HG03565 (cell line): ENCODE measurements at regions not wholly inside any gene's neighbourhood (a gene's known extent, or its start where the extent isn't known, plus 50 kb on each side); places are given as distances from the start of the nearest gene placed in this dataset.
"Not testable (repeated sequence)": the region's sequence is repeated elsewhere in the genome, so short reads cannot be mapped to it uniquely, and the experiment has no call there.

Experiments used
- ATAC-seq: cut with Tn5 transposase; IDR thresholded peaks from one replicate; pipeline ENCODE4 v1.9.1; 2021; ENCODE audit warnings: mild to moderate bottlenecking, moderate library complexity; ENCODE audit not compliant: unreplicated experiment

DNA sequence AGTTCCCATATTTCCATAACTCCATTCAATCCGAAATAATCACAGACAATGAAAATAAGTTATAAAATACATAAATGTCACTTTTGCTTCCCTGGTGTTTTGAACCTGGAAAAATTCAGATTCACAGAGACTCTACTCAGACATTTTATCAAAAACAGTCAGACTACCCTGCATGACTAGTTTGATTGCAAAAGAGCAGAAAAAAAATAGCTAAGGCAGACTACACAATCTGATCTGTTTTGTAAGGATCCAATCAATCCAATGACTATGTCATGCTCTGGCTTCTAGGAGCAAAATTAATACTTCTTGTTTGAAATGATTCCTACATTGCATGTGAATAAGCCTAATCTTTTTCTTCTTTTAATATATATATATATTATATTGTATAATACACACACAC lies 1262.6 kb downstream of the EFNA5 start:
- ATAC-seq = no peak

DNA sequence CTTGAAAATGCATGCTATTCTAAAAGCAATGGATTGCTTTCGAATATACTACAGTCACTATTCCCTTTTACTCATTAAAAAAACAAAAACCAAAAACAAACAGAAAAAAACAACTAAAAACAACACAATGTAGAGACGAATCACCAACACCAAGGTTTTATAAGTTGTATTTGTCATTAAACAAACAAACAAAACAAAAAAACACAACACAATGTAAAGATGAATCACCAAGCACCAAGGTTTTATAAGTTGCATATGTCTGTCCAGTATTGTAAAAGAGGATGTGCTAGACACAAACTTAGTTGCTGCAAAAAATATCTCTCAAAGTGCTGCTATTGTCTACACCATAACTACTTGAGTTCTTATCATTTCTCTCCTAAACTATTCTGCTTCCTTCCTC lies 1269.2 kb downstream of the EFNA5 start:
- no peak for ATAC-seq

DNA sequence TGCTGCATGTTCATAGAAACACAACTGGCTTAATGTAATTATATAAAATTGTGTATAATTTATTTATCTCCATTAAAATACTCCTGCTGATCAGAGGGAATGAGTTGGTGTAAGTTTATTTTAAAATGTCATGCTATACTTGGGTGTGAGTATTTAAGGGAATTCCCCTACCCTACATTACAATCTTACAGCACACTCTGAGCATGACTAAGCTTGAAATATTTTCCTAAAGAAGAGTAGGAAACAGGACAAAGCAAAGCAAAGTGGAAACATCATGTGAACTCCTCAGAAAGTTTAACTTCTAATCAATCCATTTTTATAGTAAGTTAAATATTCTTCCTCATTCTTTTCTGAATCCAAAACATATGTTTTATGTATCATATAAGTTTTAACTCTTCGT lies 1271.3 kb downstream of the EFNA5 start:
- ATAC-seq = no peak

DNA sequence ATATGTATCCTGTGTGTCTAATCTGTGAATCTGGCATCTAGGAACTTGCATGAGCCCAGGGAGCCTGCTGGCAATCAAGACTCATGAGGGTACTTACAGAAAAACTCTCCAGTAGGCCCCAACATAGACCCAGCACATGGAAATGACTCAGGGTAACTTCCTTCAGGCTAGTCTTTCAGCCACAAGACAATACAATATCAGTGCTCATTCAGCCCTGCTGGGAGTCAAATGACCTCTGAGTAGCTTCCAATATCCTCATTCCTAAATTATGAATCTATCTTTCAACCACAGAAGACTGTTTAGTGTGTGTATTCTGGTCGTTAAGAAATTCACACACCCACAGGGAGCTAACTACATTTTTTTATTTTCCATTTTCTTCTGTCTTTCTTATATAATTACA lies 1273.0 kb downstream of the EFNA5 start:
- no peak for ATAC-seq

DNA sequence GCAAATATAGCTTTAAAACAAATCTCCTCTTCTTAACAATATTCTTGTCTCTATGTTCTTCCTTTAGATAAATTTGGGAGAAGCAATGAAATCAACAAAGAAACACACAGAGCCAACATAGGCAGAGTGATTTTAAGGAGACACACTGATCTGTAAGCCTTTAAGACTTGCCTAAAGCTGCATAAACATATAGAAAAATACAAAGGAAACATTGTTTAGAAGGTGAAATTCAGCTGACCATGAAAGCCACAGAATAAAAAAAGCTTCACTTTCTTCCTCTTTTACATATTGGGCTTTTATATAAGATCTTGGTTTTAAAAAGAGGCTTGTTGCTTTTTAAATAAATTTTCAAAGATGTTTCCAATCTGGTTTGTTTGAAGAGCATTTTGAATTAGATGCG lies 1277.5 kb downstream of the EFNA5 start:
- ATAC-seq = no peak

DNA sequence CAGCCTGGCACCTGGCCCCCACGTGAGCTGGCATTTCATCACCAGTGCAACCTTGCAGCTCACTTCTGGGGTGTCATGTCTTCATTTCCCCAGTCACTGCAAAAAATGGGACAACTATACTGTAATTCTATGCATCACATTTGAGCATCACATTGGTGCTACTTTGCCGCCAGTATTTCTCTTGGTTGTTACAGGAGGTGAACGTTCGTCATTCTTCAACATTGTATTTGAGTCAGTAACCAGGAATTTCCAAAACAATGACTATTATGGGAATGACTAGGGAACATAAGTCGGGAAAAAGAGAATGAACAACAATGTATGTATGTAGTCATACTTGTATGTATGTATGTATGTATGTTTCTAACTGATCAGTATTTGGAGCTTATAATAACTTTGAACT lies 1278.0 kb downstream of the EFNA5 start:
- no peak for ATAC-seq

DNA sequence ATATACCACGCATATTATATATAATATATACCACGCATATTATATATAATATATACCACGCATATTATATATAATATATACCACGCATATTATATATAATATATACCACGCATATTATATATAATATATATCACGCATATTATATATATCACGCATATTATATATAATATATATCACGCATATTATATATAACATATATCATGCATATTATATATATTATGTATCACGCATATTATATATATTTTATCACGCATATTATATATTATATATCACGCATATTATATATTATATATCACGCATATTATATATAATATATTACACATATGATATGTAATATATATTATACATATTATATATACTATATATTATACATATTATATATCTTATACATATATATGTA lies 1283.0 kb downstream of the EFNA5 start:
- not testable (repeated sequence) for ATAC-seq

DNA sequence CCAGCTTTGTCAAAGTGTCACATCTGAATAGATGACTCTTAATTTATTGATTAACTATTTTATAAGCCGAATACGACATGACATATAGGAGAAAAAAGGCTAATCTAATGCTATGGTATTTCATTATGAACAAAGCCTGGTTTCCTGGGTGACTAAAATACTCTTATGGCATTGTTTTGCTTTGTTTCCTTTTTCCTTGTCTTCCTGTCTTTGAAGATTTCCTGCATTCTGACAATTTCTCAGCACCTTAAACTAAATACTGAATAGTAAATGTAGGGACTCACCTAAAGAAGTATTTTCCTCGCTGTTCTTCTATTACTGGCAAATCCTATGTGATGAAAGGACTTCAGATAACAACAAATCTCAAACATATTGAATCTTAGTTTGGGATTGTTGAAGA lies 1284.5 kb downstream of the EFNA5 start:
- ATAC-seq = no peak

DNA sequence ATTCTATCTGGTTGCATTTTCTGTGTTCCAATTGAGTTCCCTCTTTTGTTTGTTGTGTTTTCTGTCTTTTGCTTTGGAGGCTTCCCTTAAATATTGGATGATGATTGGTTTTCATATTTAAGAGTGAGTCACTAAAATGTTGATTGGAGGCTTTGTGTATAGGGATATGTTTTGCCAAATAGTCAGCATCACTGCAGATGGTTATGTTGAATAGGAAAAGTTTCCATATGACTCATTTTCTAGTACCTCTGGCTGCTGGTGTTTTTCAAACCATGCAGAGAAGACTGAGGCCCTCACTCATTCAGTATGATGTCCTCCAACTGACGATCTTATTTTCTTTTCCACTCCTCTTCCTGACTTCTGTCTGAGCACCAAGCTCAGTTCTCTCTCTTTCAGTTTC lies 1290.0 kb downstream of the EFNA5 start:
- ATAC-seq = no peak

DNA sequence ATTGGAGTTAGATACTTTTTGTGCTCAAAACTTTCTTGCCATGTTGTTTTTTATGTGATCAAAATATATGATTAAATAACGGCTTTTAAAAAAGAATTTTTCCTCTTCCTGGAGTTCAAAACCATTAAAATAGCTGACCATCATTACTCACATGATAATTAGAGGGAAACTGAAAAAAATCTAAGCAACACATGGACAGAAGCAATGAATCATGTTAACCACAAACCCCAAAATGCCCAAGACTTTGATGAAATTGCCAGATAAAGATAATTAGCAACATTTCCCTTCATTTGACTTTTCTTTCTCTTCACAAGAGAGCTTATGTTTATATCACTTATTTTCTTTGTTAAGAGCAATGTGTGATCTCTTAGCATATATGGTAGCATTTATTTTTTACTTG lies 1294.2 kb downstream of the EFNA5 start:
- ATAC-seq = no peak

DNA sequence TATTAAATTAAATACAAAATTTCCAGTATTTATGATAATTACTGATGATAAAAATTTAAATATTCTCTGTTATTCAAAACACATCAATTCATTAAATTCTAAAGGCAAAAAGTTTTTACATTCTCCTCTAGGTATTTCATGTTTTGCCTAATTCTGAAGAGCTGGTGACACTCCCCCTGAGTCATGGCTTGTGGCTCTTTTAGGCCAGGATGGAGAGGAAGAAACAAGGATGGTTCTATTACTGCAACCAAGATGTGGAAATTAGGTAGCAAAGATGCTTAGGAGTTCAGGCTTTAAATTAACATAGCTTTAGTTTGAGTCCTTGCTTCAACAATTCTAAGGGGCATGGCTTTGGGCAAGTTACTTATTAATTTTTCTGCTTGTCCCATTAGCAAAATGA lies 1295.8 kb downstream of the EFNA5 start:
- no peak for ATAC-seq

DNA sequence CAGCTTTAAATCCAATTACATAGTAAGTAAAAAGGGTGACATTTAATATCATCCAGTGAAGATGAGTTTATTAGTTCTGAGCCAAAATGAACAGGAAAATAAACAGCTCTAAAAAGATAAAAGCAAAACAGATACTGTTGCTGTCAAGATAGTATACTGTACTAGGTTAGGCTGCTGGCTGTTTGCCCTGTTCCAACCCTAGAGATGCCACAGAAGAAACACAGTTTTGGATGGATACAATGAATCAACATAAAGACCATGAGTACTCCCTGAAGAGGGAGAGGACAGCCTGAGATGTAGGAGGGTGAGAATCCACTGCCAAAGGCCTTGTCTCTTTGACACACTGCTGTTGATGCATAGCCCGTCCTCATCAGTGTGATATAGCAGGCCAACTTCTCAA lies 1302.7 kb downstream of the EFNA5 start:
- ATAC-seq = no peak

DNA sequence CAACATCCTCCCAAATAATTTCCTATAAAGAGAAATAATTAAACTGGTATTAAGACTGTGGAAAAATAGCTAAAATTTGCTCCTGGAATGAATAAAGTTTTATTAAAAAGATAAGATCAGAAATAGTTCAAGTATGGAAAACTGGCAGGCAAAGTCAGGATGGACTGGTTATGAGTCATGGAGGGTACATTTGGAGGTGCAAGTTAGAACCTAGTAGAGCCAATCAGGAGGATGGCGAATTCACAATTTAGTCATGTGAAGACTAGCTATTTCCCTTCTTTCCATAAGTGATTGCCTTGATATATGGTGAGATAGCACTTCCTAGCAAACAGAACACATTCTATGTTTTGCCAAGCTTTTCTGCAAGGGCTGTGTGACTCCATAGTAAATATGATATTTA lies 1303.5 kb downstream of the EFNA5 start:
- no peak for ATAC-seq

DNA sequence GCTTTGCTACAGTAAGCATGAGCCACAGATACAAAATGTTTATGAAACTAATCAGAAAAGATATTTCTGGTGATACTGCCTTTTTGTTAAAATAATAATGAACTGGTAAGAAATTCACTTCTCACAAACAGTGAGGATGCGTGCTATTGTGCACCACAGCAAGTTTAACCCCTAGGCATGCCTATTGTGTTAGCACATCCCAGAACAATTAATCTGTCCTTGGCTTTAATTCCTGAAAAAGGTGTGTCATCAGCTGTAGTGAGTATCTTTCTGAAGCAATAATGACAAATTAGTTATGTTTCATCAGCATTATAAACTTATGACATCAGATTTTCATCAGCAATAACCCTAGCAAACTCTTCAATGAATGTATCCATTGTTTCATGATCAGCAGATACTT lies 1307.2 kb downstream of the EFNA5 start:
- no peak for ATAC-seq

DNA sequence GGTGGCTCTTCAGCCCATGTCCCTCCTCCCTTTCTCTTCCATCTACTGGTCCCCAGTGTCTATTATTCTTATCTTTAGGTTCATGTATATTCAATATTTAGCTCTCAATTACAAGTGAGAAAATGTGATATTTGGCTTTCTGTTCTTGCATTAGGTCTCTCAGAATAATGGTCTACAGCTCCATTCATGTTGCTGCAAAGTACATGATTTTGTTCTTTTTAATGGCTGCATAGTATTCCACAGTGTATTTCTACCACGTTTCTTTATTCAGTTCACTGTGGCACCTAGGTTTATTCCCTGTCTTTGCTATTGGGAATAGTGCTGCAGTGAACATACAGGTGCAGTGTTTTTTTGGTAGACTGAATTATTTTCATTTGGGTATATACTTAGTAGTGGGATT lies 1308.8 kb downstream of the EFNA5 start:
- no peak for ATAC-seq

DNA sequence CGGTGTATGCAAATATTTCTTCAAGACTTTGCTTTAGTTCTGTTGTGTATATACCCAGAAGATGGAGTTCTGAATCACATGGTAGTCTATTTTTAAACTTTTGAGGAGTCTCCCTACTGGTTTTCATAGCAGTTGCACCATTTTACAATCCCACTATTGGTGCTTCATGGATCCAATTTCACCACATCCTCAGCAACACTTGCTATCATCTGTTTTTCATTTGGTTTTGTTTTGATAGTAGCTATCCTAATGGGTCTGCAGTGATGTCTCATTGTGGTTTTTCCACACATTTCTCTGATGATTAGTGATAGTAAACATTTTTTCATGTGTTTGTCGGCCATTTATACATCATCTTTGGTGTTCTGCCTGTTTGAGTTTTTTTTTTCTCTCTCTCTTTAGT lies 1339.3 kb downstream of the EFNA5 start:
- no peak for ATAC-seq

DNA sequence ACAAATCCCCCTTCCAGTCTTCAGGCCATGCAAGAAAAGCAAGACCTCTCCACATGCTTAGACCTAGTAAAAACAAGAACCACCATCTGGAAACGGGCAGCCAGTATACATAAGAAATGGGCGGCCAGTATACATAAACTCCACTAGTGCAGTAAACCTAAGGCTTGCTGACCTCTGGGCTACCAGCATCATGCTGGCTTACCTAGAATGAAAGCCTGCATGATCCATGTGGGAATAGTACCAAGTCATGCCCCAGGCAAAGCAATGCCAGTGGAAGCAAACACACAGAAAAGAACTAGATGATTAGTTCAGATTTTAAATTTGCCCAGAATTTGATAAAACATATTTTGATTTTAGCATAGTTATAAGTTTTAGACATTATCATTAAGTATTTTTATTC lies 1346.4 kb downstream of the EFNA5 start:
- ATAC-seq = no peak

DNA sequence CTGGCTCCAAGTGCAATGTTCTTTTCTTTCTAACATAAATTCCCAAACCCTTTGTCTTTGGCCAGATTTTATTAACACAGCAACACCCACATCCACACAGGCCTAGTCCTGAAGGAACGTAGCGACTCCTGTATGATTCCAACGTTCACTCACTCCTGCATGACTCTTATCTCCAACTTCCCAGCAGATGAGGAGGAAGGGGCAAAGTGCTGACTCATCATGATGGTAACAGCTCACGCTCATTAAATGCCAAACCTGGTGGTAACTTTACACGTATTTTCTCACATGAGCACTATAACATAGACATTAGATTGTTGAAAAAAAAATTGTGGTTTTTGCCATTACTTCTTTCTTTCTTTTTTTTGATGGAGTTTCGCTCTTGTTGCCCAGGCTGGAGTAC lies 1349.5 kb downstream of the EFNA5 start:
- ATAC-seq = no peak

DNA sequence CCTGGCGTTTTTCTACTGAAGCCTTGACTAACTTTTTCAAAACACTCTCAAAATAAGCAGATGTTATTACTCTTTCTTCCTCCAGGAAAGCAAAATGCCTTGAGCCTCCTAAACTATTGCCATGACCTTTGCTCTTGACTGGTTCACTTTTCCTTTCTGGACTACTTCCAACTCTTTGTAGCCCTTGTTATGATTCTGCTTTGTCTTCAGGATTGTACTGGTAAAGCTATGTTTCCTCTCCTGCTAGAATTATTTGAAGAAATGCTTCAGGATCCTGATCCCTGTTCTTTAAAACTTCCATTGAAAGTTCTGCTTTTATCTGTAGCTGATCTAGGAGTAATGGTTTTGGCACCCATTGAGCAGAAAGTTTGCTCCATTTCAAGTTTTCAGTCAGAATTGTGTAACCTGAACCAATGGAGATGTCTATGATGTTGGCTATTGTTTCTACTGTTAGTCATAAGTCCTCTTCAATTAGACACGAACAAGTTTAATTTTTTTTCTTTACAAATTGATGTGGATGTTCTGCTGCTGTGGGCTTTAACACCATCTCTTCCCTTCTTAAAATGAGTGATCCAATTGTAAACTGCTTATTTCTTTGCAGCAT lies 1356.4 kb downstream of the EFNA5 start:
- ATAC-seq = no peak

DNA sequence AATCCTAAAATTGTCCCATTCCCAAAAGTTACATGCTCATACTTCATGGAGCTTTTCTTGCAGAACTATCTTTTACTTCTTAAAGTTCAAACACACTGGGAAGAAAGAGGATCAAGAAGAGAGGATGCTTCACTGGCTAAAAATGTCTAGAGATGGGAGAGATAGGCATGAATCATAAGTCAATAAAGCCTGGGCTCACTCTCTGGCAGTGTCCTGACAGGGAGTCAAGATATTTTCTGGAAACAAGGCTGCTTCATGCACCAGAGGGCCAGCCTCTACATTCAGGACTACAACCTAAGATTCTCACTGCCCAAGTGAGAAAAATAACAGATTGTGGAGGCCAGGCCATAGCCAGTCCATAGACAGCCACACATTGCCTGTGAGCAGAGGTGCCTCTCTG lies 1358.4 kb downstream of the EFNA5 start:
- ATAC-seq = no peak

DNA sequence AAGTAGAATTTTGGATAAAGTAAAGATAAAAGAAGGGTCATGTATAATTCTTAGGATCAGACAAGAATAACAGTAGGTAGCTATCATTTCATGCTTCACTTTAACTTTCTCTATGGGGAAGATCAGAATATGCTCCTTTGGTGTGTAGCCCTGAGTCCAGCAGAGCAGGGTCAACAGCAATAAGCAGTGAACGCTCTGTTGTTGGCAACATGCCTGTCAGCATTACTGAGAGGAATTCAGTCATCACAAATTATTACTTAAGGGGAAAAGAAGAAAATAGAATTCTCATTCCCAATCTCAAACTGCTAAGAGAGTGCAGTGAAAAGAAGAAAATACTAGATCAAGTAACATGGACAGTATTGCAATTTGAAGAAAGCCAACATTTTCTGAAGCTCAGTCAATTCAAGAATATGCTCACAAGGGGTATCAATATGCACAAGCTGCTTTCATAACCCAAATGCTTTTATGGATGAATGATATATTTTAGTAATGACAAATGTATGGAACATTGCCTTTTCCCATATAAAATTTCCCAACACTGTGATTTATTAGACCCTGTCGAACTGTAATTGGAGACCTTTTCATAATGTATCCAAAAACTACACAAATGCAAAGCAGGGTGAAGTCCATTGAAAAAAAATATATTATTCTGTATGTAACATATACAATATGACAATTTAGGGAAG lies 1359.4 kb downstream of the EFNA5 start:
- ATAC-seq = no peak

DNA sequence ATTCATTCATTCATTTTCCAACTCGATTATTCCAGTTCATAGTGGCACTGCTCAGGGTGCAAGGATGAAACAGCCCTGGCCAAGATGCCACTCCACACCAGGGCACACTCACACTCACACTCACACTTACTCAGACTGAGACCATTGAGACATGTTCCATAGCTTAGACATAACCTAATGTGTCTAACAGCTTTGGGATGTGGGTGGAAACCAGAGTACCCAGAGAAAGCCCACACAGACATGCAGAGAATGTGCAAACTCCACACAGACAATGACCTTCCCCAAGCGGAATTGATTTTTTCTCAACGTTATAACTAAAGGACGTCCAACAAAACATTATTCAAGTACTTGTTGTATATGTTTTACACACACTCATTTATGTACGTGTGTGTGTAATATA lies 1363.5 kb downstream of the EFNA5 start:
- ATAC-seq = no peak
